ENCODE measurements at regions not wholly inside any gene's neighbourhood (a gene's known extent, or its start where the extent isn't known, plus 50 kb on each side); places are given as distances from the start of the nearest gene placed in this dataset.

DNA sequence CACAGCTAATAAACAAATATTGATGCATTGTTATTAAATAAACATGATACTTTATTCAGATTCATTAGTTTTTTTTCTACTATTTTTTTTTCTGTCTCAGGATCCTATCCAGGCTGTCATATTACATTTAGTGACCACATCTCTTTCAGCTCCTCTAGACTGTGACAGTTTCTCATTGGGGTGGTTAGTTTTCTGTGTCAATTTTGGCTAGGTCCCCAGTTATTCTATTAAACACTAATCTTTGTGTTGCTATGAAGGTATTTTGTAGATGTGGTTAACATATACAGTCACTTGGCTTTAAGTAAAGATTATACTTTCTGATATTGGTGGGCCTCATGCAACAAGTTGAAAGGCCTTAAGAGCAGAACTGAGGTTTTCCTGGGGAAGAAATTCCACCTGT is 563.0 kb downstream of the LRRC70 start:
- Histone ChIP-seq H2BK12ac (ENCODE audit: low read depth, low read length) (no peak overlapping the region), H3K36me3 (ENCODE audit: control insufficient read depth in 2 of 4, insufficient read depth in 4 of 4, low read length in 3 of 4) (no peaks in the 10 kb centered on the region), H3K4me2 (ENCODE audit: insufficient read depth in 1 of 2, low read depth in 2 of 2, low read length in 2 of 2) (no peak overlapping the region), H3K4ac (replicated peaks; ENCODE audit: insufficient read length, low read depth, low read length) (no peak overlapping the region), H3K79me1 (ENCODE audit: low read depth, low read length) (no peaks in the 10 kb centered on the region), H3K9me3 (ENCODE audit: insufficient read depth in 2 of 2, low read depth in 1 of 2, low read length in 1 of 2) (no peaks in the 10 kb centered on the region), H3K27me3 (replicated peaks in 1 of 4; ENCODE audit: control insufficient read depth in 3 of 4, extremely low read depth in 1 of 4, insufficient read depth in 3 of 4, low read length in 3 of 4) (no peaks in the 10 kb centered on the region), H3K9ac (replicated peaks in 1 of 4; ENCODE audit: extremely low read depth in 1 of 4, low read depth in 3 of 4, low read length in 3 of 4) (no peak overlapping the region), H3K56ac (replicated peaks; ENCODE audit: insufficient read length, low read depth, low read length) (no peak overlapping the region), H2AFZ (ENCODE audit: low read length) (no peak overlapping the region), H4K8ac (ENCODE audit: extremely low read depth, insufficient read depth, low read length) (no peak overlapping the region), H2BK20ac (ENCODE audit: low read length) (no peak overlapping the region), H3K4me3 (ENCODE audit: extremely low read depth in 1 of 4, insufficient read depth in 2 of 4, low read depth in 3 of 4, low read length in 4 of 4) (no peak overlapping the region), H3K23me2 (ENCODE audit: low read depth, low read length) (no peaks in the 10 kb centered on the region), H4K20me1 (replicated peaks in 1 of 2; ENCODE audit: control insufficient read depth in 1 of 2, insufficient read depth in 2 of 2, low read length in 2 of 2) (no peaks in the 10 kb centered on the region), H3K27ac (ENCODE audit: low read depth, low read length) (no peak overlapping the region), H2BK15ac (ENCODE audit: low read length) (no peak overlapping the region), H2BK5ac (ENCODE audit: low read depth, low read length) (no peak overlapping the region), H3K79me2 (ENCODE audit: control insufficient read depth in 1 of 2, insufficient read depth in 2 of 2, low read length in 2 of 2) (no peaks in the 10 kb centered on the region), H2AK5ac (ENCODE audit: low read depth, low read length) (no peak overlapping the region), H3K14ac (ENCODE audit: insufficient read length) (no peak overlapping the region), H3K23ac (ENCODE audit: insufficient read length) (no peak overlapping the region), H3K4me1 (replicated peaks in 1 of 4; ENCODE audit: control insufficient read depth in 3 of 4, insufficient read depth in 4 of 4, low read length in 3 of 4) (no peaks in the 10 kb centered on the region), H2BK120ac (replicated peaks; ENCODE audit: low read depth, low read length) (no peak overlapping the region), H4K5ac (ENCODE audit: insufficient read length, low read depth, low read length) (no peak overlapping the region), H4K91ac (replicated peaks; ENCODE audit: insufficient read length, low read length) (no peak overlapping the region), H3K18ac (ENCODE audit: extremely low read depth, low read length) (no peak overlapping the region)
- no peak for FAIRE-seq
- ChIA-PET CTCF (ENCODE audit: partially characterized antibody) (interaction anchor here (3.4 kb wide), 1 partner anchor 16 kb away, joined by 10 read pairs; no protein-coding TSS in a partner anchor), POLR2A (ENCODE audit: partially characterized antibody) (interaction anchor here (0.6 kb wide), 1 partner anchor 188 kb away, joined by 3 read pairs; no protein-coding TSS in a partner anchor)
- DNase-seq (ENCODE audit: low read depth in 1 of 2, low spot score in 2 of 2), result no peak
- TF ChIP-seq KDM1A (IDR thresholded peaks at IDR 0.05; ENCODE audit: borderline replicate concordance, low read length) (no peak), CEBPB (IDR thresholded peaks at IDR 0.05; ENCODE audit: low read depth, low read length) (no peak), TCF12 (IDR thresholded peaks at IDR 0.05; ENCODE audit: low read depth, low read length) (no peak), MAFK (IDR thresholded peaks at IDR 0.05; ENCODE audit: low read depth, low read length) (no peak), SIX5 (IDR thresholded peaks at IDR 0.05; ENCODE audit: low read depth, low read length) (no peak), POLR2AphosphoS5 (IDR thresholded peaks at IDR 0.05; ENCODE audit: low read depth, low read length) (no peak), CBX5 (IDR thresholded peaks at IDR 0.05; ENCODE audit: low read depth, low read length) (no peak), SRF (IDR thresholded peaks at IDR 0.05; ENCODE audit: low read depth, low read length) (no peak), KDM5A (IDR thresholded peaks at IDR 0.05; ENCODE audit: low read length) (no peak), SIN3A (conservative IDR thresholded peaks at IDR 0.05 in 1 of 2, IDR thresholded peaks at IDR 0.05 in 1 of 2; ENCODE audit: low read depth in 1 of 2, low read length in 2 of 2) (no peak), NANOG (IDR thresholded peaks at IDR 0.05; ENCODE audit: insufficient read depth, low read depth, low read length, poor library complexity, severe bottlenecking) (no peak), GTF2F1 (IDR thresholded peaks at IDR 0.05; ENCODE audit: borderline replicate concordance, low read depth, low read length) (no peak)
- TF ChIP-seq, protein P1, sequence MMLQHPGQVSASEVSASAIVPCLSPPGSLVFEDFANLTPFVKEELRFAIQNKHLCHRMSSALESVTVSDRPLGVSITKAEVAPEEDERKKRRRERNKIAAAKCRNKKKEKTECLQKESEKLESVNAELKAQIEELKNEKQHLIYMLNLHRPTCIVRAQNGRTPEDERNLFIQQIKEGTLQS (IDR thresholded peaks at IDR 0.05; ENCODE audit: insufficient read depth, low read depth, low read length), result no peak
- TF ChIP-seq, protein P2, sequence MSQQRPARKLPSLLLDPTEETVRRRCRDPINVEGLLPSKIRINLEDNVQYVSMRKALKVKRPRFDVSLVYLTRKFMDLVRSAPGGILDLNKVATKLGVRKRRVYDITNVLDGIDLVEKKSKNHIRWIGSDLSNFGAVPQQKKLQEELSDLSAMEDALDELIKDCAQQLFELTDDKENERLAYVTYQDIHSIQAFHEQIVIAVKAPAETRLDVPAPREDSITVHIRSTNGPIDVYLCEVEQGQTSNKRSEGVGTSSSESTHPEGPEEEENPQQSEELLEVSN (IDR thresholded peaks at IDR 0.05), result no peak

Data from H1 (cell line).